CD8-positive, alpha-beta memory T cell (primary cell): ENCODE measurements at regions not wholly inside any gene's neighbourhood (a gene's known extent, or its start where the extent isn't known, plus 50 kb on each side); places are given as distances from the start of the nearest gene placed in this dataset.
A peak's percentile ranks its signal among the peaks of the same experiment; 100 is the strongest.

Source experiments
- CTCF ChIA-PET: fragments of 350-600 bp; sonication (Branson Sonifier 250); formaldehyde crosslinking; loops from one replicate; lab custom pipeline; 2021; ENCODE audit warnings: antibody characterized with exemption; lab: Charles Lee
- POLR2A ChIA-PET: fragments of 350-600 bp; sonication (Branson Sonifier 250); formaldehyde crosslinking; loops from one replicate; lab custom pipeline; 2021; ENCODE audit warnings: antibody characterized with exemption; lab: Charles Lee
- DNase-seq, 5 donors: peaks; one replicate each; pipeline versions ENCODE4 v3.0.0 to v3.0.0-alpha.2; 2020 to 2022; ENCODE audit warnings: mixed read lengths in 1 of 5
- H3K27ac ChIP-seq: one replicate; pipeline ENCODE4 v1.7.0; 2013; ENCODE audit warnings: low read depth, mild to moderate bottlenecking, low read length, moderate library complexity
- H3K27me3 ChIP-seq: 2 replicates; pipeline ENCODE4 v1.7.0; 2013; ENCODE audit warnings: low read length, mild to moderate bottlenecking; ENCODE audit not compliant: insufficient read depth, poor library complexity, severe bottlenecking
- H3K36me3 ChIP-seq: 2 replicates; pipeline ENCODE4 v1.7.0; 2013; ENCODE audit warnings: mild to moderate bottlenecking, low read length, moderate library complexity; ENCODE audit not compliant: insufficient read depth
- H3K4me1 ChIP-seq: 2 replicates; pipeline ENCODE4 v1.7.0; 2013; ENCODE audit warnings: mild to moderate bottlenecking, low read length, moderate library complexity; ENCODE audit not compliant: insufficient read depth
- H3K4me3 ChIP-seq: 2 replicates; pipeline ENCODE4 v1.7.0; 2013; ENCODE audit warnings: mild to moderate bottlenecking, low read length
- H3K9me3 ChIP-seq: 2 replicates; pipeline ENCODE4 v1.7.0; 2013; ENCODE audit warnings: mild to moderate bottlenecking, low read length
- H3K27ac Mint-ChIP-seq, 8 donors: one replicate each; pipeline ENCODE4 v1.8.0; 2020 to 2021; ENCODE audit warnings: mixed read lengths in 8 of 8, mild to moderate bottlenecking in 6 of 8, inconsistent platforms in 3 of 8, moderate library complexity in 3 of 8
- H3K27me3 Mint-ChIP-seq, 2 donors: one replicate each; pipeline ENCODE4 v1.8.0; 2020 to 2021; ENCODE audit warnings: mixed read lengths in 2 of 2, mild to moderate bottlenecking in 1 of 2, moderate library complexity in 1 of 2
- H3K36me3 Mint-ChIP-seq, 3 donors: one replicate each; pipeline ENCODE4 v1.8.0; 2020 to 2021; ENCODE audit warnings: mixed read lengths in 3 of 3, inconsistent platforms in 1 of 3, mild to moderate bottlenecking in 1 of 3
- H3K4me1 Mint-ChIP-seq, 3 donors: one replicate each; pipeline ENCODE4 v1.8.0; 2020 to 2021; ENCODE audit warnings: mixed read lengths in 3 of 3, inconsistent platforms in 1 of 3, mild to moderate bottlenecking in 1 of 3
- H3K4me3 Mint-ChIP-seq, 7 donors: one replicate each; pipeline ENCODE4 v1.8.0; 2020 to 2021; ENCODE audit warnings: mixed read lengths in 7 of 7, mild to moderate bottlenecking in 6 of 7, moderate library complexity in 4 of 7, inconsistent platforms in 2 of 7
- H3K9me3 Mint-ChIP-seq, 5 donors: one replicate each; pipeline ENCODE4 v1.8.0; 2020 to 2022; ENCODE audit warnings: mixed read lengths in 5 of 5, mild to moderate bottlenecking in 3 of 5, moderate library complexity in 2 of 5, inconsistent platforms in 1 of 5

DNA sequence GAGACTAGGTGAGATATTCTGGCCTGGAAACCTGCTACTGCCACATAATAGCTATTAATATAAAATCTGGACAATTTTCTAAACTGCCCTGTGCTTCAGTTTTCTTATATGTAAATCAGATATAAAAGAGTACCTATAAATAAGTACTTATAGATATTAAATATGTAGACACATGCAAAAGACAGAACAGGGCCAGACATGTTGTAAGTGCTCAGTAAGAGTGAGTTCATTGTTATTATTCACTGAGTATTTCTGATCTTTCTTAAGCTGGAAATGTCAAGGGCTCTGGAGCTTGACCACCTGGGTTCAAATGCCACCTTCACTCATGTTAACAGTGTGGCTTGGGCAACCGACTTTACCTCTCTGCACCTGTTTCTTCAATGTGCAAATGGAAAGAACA is 179.8 kb downstream of the GALC start:
- Mint-ChIP-seq H3K4me3 (no peak overlapping the region), H3K27ac (no peak overlapping the region), H3K9me3 (peaks cover 2 to 5% (median 3%) of the 10 kb centered on the region in 5 donors)

DNA sequence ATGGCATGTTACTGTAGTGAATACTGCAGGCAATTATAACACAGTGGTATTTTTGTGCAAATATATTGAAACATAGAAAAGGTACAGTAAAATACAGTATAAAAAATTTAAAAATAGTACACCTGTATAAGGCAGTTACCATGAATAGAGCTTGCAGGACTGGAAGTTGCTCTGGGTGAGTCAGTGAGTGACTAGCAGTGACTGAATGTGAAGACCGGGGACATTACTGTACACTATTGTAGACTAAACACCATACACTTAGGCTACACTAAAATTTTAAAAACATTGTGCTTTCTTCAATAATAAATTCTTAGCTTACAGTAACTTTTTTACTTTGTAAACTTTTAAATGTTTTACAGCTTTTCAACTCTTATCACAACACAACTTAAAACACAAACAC is 181.7 kb downstream of the GALC start:
- ChIA-PET CTCF (no interaction called here), POLR2A (no interaction called here)
- no peaks in the 10 kb centered on the region for H3K36me3 ChIP-seq
- no peaks in the 10 kb centered on the region for H3K27me3 ChIP-seq
- no peak overlapping the region for H3K27ac ChIP-seq
- Mint-ChIP-seq H3K4me3 (no peak overlapping the region), H3K27me3 (peaks cover 4 to 5% of the 10 kb centered on the region in 2 donors), H3K9me3 (no peaks in the 10 kb centered on the region), H3K4me1 (no peaks in the 10 kb centered on the region), H3K27ac (no peak overlapping the region), H3K36me3 (no peaks in the 10 kb centered on the region)
- no peaks in the 10 kb centered on the region for H3K4me1 ChIP-seq
- no peak overlapping the region for H3K4me3 ChIP-seq
- H3K9me3 ChIP-seq: no peaks in the 10 kb centered on the region
- DNase-seq: no peak

More for the DNA sequence above, 179.8 kb downstream of the GALC start:
- Mint-ChIP-seq H3K36me3 (no peaks in the 10 kb centered on the region), H3K27me3 (peaks cover 4 to 6% of the 10 kb centered on the region in 2 donors), H3K4me1 (no peaks in the 10 kb centered on the region)
- ChIA-PET CTCF (no interaction called here), POLR2A (no interaction called here)
- Histone ChIP-seq H3K4me3 (no peak overlapping the region), H3K27me3 (no peaks in the 10 kb centered on the region), H3K9me3 (no peaks in the 10 kb centered on the region), H3K36me3 (no peaks in the 10 kb centered on the region), H3K27ac (no peak overlapping the region), H3K4me1 (no peaks in the 10 kb centered on the region)
- DNase-seq: no peak

DNA sequence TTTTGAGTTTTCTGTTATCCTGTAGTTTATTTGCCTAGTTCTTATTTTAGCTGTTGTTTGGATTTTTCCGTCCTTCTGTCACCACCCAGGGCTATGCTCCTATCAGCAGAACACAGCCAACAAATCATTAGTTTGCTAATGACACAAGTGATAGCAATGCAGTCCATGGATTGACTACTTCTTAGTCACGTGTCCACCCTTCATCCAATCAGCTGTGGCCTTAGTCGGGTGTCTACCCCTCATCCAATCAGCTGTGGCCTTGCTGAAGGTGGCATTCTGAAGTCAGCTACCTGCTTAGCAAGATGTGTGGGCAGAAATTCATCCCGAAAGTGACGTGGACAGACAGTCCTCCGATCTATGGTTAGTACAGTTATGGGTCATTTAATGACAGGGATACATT is 182.3 kb downstream of the GALC start:
- no peak overlapping the region for H3K27ac Mint-ChIP-seq
- DNase-seq: no peak
- no peaks in the 10 kb centered on the region for H3K4me1 ChIP-seq
- no peaks in the 10 kb centered on the region for H3K9me3 Mint-ChIP-seq
- no peak overlapping the region for H3K27ac ChIP-seq
- H3K4me3 ChIP-seq: no peak overlapping the region
- peaks cover 4 to 5% of the 10 kb centered on the region in 2 donors for H3K27me3 Mint-ChIP-seq
- H3K9me3 ChIP-seq: no peaks in the 10 kb centered on the region
- CTCF ChIA-PET: no interaction called here
- H3K4me3 Mint-ChIP-seq: no peak overlapping the region
- H3K36me3 ChIP-seq: no peaks in the 10 kb centered on the region
- no peaks in the 10 kb centered on the region for H3K27me3 ChIP-seq
- H3K4me1 Mint-ChIP-seq: no peaks in the 10 kb centered on the region
- no peaks in the 10 kb centered on the region for H3K36me3 Mint-ChIP-seq
- POLR2A ChIA-PET: no interaction called here

DNA sequence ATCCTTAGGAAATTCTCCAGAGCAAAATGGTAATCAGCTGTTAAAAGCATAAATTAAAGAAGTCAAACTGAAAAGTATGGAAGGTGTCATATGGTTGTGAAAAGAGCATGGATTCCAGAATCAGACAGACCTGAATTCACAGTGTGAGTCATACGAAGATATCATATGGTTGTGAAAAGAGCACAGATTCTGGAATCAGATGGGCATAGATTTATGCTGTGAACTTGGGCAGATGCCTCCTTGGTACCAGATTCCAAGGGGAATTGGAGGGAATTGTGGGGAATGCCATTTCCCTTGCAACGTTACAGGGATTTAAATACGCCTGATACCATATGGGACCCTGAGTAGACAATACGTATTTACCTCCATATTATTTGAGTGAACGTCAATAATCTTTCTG is 183.7 kb downstream of the GALC start:
- H3K27ac Mint-ChIP-seq: no peak overlapping the region
- DNase-seq: no peak
- no peak overlapping the region for H3K4me3 ChIP-seq
- ChIA-PET CTCF (no interaction called here), POLR2A (no interaction called here)
- H3K4me3 Mint-ChIP-seq: no peak overlapping the region
- H3K27me3 ChIP-seq: no peaks in the 10 kb centered on the region
- no peaks in the 10 kb centered on the region for H3K4me1 ChIP-seq
- peaks cover 0 to 3% of the 10 kb centered on the region in 2 donors for H3K27me3 Mint-ChIP-seq
- no peaks in the 10 kb centered on the region for H3K36me3 Mint-ChIP-seq
- peaks cover 0 to 2% (median 0%) of the 10 kb centered on the region in 3 donors for H3K4me1 Mint-ChIP-seq
- H3K27ac ChIP-seq: no peak overlapping the region
- no peaks in the 10 kb centered on the region for H3K9me3 Mint-ChIP-seq
- no peaks in the 10 kb centered on the region for H3K9me3 ChIP-seq
- no peaks in the 10 kb centered on the region for H3K36me3 ChIP-seq

DNA sequence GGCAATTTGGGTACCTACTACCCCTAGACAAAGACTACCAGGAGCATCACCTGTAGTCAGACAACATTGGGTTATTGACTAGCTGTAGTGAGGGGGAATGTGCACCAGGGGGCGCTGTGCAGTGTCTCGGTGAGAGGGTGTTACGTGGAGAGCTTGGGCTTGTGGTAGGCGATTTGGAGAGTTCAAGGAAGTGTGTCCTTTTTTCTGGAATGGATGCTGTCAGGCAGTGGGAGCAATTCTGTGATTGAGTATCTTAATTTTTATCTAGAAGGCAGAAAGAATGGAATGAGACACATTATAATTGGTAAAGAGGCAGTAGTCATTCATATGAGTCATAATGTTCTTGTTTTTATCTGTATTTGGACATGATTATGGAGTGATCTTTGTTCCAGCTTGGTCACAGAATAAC is 187.7 kb downstream of the GALC start:
- no peak overlapping the region for H3K4me3 Mint-ChIP-seq
- peaks cover 0 to 2% (median 0%) of the 10 kb centered on the region in 3 donors for H3K4me1 Mint-ChIP-seq
- DNase-seq: peak in 3 of 5 donors; percentile 3 to 27 (median 23)
- H3K4me3 ChIP-seq: no peak overlapping the region
- H3K27ac ChIP-seq: no peak overlapping the region
- H3K9me3 Mint-ChIP-seq: no peaks in the 10 kb centered on the region
- POLR2A ChIA-PET: no interaction called here
- H3K27me3 Mint-ChIP-seq: peaks cover 3% of the 10 kb centered on the region in 2 donors
- no peaks in the 10 kb centered on the region for H3K27me3 ChIP-seq
- CTCF ChIA-PET: interaction anchor here (1.0 to 1.5 kb wide), 4 partner anchors 9 to 57 kb away, joined by 3 to 6 read pairs (median 3); no protein-coding TSS in a partner anchor
- H3K36me3 Mint-ChIP-seq: no peaks in the 10 kb centered on the region
- no peaks in the 10 kb centered on the region for H3K4me1 ChIP-seq
- H3K9me3 ChIP-seq: no peaks in the 10 kb centered on the region
- no peaks in the 10 kb centered on the region for H3K36me3 ChIP-seq
- H3K27ac Mint-ChIP-seq: no peak overlapping the region

DNA sequence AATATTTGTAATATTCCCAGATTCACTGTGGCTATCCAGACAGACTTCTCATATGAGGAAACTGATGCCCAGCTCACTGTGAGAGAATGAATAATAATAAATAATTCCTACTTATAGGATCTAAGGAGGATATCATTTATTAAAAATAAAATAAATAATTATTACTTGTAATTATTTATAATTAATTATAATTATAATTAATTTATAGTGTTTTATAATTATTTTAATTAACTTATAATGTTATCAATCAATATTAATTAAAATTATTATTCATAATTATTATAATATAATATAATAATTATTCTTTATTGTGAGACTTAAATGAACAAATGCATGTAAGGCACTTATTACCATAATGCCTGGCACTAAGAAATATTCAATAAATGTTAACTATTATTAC is 192.8 kb downstream of the GALC start:
- Mint-ChIP-seq H3K9me3 (no peaks in the 10 kb centered on the region), H3K27ac (no peak overlapping the region), H3K36me3 (no peaks in the 10 kb centered on the region), H3K27me3 (peaks cover 5 to 15% of the 10 kb centered on the region in 2 donors), H3K4me1 (no peaks in the 10 kb centered on the region), H3K4me3 (no peak overlapping the region)
- ChIA-PET CTCF (no interaction called here), POLR2A (no interaction called here)
- Histone ChIP-seq H3K27me3 (no peaks in the 10 kb centered on the region), H3K36me3 (no peaks in the 10 kb centered on the region), H3K4me3 (no peak overlapping the region), H3K9me3 (no peaks in the 10 kb centered on the region), H3K27ac (no peak overlapping the region), H3K4me1 (no peaks in the 10 kb centered on the region)
- DNase-seq: no peak

DNA sequence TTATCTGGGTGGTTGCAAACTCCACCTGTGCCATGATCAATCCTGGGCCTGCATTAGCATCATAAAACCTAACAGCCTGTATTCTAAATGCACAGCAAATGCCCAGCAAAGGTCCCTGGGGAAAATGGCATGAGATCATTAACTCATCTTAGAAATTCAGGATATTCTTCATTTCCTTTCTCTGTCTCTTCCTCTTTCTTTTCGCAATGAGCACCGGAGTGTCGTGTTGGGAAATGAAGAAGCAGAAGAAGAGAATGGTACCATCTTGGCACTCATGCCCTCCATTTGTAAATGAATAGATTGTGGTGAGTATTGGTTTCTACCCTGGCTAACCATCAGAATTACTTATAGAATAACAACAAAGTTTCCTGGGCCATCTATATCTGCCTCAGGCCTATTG is 193.6 kb downstream of the GALC start:
- H3K4me3 Mint-ChIP-seq: no peak overlapping the region
- ChIA-PET POLR2A (no interaction called here), CTCF (no interaction called here)
- H3K27me3 ChIP-seq: no peaks in the 10 kb centered on the region
- no peaks in the 10 kb centered on the region for H3K36me3 Mint-ChIP-seq
- H3K4me3 ChIP-seq: no peak overlapping the region
- no peaks in the 10 kb centered on the region for H3K4me1 ChIP-seq
- H3K27me3 Mint-ChIP-seq: peaks cover 5 to 15% of the 10 kb centered on the region in 2 donors
- H3K36me3 ChIP-seq: no peaks in the 10 kb centered on the region
- DNase-seq: no peak
- no peak overlapping the region for H3K27ac Mint-ChIP-seq
- H3K27ac ChIP-seq: no peak overlapping the region
- no peaks in the 10 kb centered on the region for H3K4me1 Mint-ChIP-seq
- no peaks in the 10 kb centered on the region for H3K9me3 Mint-ChIP-seq
- H3K9me3 ChIP-seq: no peaks in the 10 kb centered on the region

DNA sequence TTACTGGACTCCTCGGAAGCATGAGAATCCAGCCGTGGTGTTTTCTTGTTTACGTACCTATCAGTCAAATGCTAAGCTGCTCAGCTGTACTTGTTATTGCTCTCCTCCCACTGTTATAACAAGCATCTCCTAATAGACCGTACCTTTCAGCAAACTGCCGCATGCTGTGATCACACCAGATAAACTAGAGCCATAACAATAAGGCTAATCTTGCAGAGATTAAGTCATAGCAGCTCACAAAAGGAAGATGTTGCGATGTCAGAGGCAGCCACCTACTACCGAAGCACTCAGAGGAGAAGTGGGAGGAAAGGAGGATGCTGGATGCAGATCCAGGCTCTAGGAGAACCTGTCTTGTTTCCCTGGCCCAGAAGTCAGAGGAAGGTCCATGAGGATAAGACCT is 196.0 kb downstream of the GALC start:
- POLR2A ChIA-PET: no interaction called here
- H3K4me3 ChIP-seq: no peak overlapping the region
- H3K36me3 ChIP-seq: no peaks in the 10 kb centered on the region
- Mint-ChIP-seq H3K27ac (no peak overlapping the region), H3K4me1 (no peaks in the 10 kb centered on the region), H3K27me3 (peaks cover 9 to 15% of the 10 kb centered on the region in 2 donors), H3K36me3 (no peaks in the 10 kb centered on the region), H3K9me3 (no peaks in the 10 kb centered on the region), H3K4me3 (no peak overlapping the region)
- no peak overlapping the region for H3K27ac ChIP-seq
- H3K9me3 ChIP-seq: no peaks in the 10 kb centered on the region
- H3K27me3 ChIP-seq: peaks cover 3% of the 10 kb centered on the region
- CTCF ChIA-PET: no interaction called here
- no peak for DNase-seq
- H3K4me1 ChIP-seq: no peaks in the 10 kb centered on the region

DNA sequence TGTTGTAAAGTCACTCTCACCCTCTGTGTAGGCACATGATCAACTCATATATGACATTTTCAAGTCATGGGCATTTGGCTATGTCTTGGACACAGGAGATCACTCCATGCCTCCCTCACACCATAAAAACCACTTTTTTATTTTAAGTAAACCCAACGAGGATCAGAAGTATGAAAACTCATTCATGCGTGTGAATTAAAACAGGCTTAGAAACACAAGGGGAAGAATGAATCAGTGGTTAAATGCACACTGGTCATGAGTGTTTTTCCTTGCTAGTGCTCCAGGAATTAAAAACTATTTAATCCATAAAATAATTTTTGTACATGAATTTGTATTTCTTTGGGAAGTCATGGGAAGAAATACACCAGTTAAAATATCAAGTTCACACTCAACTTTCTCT is 198.4 kb downstream of the GALC start:
- no peak for DNase-seq
- no peaks in the 10 kb centered on the region for H3K4me1 Mint-ChIP-seq
- H3K27me3 Mint-ChIP-seq: peaks cover 6 to 11% of the 10 kb centered on the region in 2 donors
- Histone ChIP-seq H3K4me1 (no peaks in the 10 kb centered on the region), H3K9me3 (no peaks in the 10 kb centered on the region), H3K27ac (no peak overlapping the region), H3K36me3 (no peaks in the 10 kb centered on the region), H3K27me3 (peaks cover 3% of the 10 kb centered on the region), H3K4me3 (no peak overlapping the region)
- H3K36me3 Mint-ChIP-seq: no peaks in the 10 kb centered on the region
- no peak overlapping the region for H3K27ac Mint-ChIP-seq
- H3K4me3 Mint-ChIP-seq: no peak overlapping the region
- no peaks in the 10 kb centered on the region for H3K9me3 Mint-ChIP-seq
- ChIA-PET POLR2A (no interaction called here), CTCF (no interaction called here)
